Colon (tissue), 2 donors: ENCODE measurements at regions not wholly inside any gene's neighbourhood (a gene's known extent, or its start where the extent isn't known, plus 50 kb on each side); places are given as distances from the start of the nearest gene placed in this dataset.

Source experiments
- FAIRE-seq: peaks from 2 replicates; lab custom pipeline; 2012; peaks lifted over from hg19 to GRCh38; lab: Jason Lieb, UNC
- donor health status: control.
- donor health status: control.

GRCh38 chr16:9188721-9189120 lies 97.3 kb downstream of the HAPSTR1 start:
- no peak for FAIRE-seq

DNA sequence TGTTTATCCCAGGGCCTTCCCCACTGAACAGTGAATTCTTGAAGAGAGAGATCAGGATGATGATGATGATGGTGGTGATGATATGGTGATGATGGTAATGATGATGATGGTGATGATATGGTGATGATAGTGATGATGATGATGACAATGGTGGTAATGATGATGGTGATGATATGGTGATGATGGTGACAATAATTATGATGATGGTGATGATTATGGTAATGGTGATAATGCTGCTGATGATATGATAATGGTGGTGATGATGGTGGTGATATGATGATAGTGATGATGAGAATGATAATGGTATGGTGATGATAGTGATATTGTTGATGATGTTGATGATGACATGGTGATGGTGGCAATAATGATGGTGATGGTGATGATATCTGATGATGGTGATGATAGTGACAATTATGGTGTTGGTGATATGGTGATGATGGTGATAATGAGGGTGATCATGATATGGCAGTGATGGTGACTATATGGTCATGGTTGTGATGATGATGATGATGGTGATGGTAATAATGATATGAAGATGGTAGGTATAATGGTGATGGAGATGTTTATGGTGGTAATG lies 99.9 kb downstream of the HAPSTR1 start:
- no peak for FAIRE-seq

- FAIRE-seq = no peak
These were observed 101.3 kb downstream of the HAPSTR1 start for GRCh38 chr16:9192746-9193145.

- no peak for FAIRE-seq
These were observed 103.8 kb downstream of the HAPSTR1 start for GRCh38 chr16:9195287-9195686.

- no peak for FAIRE-seq
These were observed 106.7 kb downstream of the HAPSTR1 start for GRCh38 chr16:9197957-9198661.

- no peak for FAIRE-seq
These were observed 107.9 kb downstream of the HAPSTR1 start for GRCh38 chr16:9199311-9199710.

DNA sequence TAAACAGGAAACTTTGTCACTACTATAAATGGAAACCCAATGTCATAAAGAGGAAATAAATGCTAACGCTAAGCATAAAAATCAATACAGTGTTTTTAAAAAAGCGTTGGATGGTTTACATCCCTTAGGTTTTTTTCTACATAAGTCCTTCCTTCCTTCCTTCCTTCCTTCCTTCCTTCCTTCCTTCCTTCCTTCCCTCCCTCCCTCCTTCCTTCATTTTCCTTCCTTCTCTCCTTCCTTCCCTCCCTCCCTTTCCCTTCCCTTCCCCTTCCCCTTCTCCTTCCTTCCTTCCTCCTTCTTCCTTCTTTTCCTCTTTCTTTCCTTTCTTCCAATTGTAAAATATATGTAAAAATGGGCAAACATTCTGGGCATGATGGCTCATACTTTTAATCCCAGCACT lies 108.3 kb downstream of the HAPSTR1 start:
- FAIRE-seq = no peak

DNA sequence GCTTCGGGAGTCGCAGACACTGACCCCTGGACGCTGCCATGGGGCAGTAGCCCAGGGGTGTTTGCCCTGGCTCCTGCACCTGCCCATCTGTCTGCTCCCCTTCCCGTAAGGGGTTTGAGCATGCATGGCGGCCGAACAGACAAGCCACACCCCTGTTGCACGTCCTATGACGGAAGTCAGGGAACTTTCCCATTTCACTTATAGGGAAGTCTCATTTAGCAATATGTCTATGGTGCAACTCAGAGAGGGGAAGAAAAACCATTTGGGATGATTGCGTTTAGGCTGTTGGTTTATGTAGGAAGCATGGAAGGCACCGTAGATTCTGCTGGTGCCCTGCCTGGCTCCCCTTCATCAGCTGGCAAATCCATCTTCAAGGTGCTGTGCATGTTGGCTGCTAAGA lies 112.5 kb downstream of the HAPSTR1 start:
- no peak for FAIRE-seq

- FAIRE-seq = no peak
These were observed 114.2 kb downstream of the HAPSTR1 start for GRCh38 chr16:9205661-9206060.

GRCh38 chr16:9206156-9206555 lies 114.7 kb downstream of the HAPSTR1 start:
- no peak for FAIRE-seq

- FAIRE-seq = no peak
These were observed 121.2 kb downstream of the HAPSTR1 start for GRCh38 chr16:9212621-9213020.

DNA sequence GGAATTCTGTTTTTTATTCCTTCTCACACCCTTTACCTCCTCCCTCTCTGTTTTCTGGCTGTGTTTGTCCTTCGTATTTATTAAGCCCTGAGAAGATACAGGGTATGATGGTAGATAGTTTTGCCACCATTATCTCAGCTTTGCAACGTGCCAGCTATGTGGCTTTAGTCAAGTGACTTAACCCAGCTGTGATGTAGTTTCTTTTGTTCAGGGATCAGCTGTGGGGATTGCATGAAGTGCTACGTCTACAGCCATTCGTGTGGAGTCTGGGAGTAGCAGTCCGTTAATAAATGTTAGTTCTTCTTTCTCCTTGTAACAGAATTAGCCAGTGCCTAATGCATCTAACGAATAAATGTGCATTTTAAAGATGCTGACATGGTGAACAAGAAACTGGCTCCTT lies 128.4 kb downstream of the HAPSTR1 start:
- FAIRE-seq = no peak

DNA sequence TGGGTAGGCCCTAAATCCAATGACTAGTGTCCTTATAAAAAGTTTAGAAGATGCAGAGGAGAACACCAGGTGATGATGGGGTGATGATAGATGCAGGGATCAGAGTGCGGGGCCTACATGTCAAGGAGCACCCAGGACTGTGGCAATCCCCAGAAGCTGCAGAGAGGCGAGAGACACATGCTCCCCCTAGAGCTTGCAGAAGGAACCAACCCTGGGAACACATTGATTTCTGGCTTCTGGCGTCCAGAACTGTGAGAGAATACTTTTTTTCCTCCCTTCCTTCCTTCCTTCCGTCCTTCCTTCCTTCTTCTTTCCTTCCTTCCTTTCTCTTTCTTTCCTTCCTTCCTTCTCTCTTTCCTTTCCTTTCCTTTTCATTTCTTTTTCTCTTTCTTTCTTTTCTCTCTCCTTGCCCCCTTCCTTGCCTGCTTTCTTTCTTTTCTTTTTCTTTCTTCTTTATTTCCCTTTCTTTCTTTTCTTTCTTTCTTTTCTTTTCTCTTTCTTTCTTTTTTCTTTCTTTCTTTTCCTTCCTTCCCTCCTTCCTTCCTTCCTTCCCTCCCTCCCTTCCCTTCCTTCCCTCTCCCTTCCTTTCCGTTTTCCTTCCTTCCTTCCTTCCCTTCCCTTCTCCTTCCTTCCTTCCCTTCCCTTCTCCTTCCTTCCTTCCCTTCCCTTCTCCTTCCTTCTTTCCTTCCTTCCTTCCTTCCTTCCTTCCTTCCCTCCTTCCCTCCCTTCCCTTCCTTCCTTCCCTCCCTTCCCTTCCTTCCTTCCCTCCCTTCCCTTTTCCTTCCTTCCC lies 134.3 kb downstream of the HAPSTR1 start:
- no peak for FAIRE-seq

DNA sequence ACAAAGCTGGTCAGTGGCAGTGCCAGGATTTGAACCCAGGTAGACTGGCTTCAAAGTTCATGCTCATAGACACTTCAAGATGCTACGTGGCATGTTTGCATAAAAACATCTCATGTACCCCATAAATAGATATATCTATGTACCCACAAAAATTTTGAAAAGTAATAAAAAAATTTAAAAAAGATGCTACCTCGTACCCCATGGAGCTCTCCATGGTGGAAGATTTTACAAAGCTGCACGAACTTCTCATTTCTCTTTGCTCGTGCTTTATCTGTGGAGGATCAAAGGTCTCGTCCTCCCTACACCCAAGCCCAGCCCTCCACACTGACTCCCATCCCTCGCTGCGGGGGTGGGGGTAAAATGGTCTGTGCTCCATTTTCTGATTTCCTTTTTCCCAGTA lies 135.5 kb downstream of the HAPSTR1 start:
- no peak for FAIRE-seq

DNA sequence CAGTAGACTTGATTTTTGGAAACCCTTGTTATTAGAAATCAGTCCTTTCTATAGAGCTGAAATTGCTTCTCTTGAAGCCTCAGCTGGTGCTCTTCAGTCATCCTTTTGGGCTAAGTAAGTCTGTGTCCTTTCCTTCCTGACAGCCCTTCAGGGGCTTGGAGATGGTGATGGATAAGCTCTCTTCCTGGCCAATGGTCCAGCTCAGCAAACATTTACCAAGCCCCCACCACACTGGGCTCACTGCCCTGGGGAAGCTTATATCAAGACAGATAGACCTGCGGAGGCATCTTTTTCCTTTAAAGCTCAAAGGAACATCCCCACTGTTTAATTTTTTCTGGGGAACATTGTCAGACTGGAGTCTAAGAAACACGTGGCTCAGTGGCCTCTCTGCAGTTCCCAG lies 139.6 kb downstream of the HAPSTR1 start:
- no peak for FAIRE-seq

DNA sequence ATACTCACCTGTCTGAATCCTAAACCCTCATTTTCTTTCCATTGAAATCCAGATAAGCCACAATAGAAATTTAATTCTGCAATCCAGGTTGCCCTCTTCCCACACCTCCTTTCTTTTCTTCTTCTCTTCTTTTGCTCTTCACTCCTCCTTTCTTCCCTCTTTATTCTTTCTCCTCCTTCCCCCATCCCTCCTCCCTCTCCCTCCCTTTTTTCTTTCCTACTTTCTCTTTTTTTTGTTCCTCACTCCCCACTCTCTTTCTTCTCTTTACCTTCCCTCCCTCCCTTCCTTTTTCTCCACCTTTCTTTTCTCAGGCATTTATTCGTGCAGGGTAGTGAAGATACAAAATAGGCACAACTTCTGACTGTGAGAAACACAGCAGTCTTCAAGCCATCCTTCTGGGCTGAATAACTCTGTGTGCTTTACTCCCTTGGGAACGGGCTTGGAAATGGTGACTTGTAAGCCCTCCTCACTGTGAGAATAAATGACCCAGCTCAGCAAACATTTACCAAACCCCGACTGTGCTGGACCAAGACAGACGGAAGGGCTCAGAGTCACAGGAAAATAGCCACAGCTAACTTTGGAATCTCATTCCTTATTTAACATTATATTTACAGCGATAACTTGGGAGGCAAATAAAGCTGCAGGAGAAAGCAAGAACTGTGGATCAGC lies 140.8 kb downstream of the HAPSTR1 start:
- FAIRE-seq = no peak

DNA sequence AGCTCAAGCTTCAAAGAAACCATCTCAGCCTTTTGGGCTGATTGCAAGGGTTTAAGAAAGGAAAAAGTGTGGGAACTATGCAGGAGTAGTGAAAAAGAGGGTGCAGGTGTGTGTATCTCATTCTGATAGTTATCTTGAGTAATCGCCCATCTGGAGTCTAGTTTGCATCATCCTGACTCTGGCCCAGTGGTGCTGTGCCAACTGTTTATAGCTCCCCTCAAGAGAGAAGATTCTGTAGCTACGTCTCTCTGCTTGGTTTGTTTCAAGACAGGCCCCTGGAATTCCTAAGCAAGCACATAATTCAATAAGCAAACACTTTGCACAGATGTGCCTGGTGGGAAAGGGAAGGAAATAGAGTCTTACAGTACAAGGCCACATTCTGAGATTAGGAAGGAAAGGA lies 144.4 kb downstream of the HAPSTR1 start:
- no peak for FAIRE-seq

DNA sequence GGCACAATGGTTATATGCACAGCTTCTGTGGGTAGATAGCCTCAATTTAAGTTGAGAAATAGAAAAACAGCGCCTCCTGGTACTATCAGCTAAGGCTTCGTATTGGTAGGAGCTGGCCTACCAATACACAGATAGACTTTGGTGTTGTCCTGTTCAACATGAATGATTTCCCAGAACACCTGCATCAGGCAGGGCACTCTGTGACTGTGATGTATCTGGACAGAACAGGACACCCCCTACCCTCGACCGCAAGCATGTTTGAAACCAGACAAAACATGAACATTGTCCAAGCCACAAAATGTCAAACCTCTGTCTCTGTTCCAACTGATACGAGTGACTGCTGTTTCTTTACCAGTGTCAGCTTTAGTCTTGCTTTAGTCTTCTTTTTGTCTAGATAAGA lies 144.9 kb downstream of the HAPSTR1 start:
- no peak for FAIRE-seq

GRCh38 chr16:9238346-9238745 lies 146.9 kb downstream of the HAPSTR1 start:
- no peak for FAIRE-seq

DNA sequence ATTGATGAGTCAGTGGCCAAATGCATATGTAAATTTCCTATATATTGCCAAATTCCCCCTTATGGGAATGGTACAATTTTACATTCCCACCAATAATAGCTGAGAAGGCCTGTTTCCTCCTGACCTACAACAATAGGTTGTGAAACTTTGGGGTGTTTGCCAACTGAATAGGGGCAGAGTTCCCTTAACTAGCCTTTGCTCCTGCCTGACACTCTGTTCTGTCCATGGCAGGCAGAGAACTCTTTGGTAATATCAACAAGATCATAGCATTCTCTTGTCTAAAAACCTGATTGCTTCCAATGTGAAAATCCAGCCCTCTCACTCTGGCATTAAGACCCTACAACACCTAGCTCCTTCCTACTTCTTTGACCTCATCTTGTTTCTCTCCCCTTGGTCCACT lies 149.7 kb downstream of the HAPSTR1 start:
- FAIRE-seq = no peak

GRCh38 chr16:9248162-9248561 lies 156.7 kb downstream of the HAPSTR1 start:
- no peak for FAIRE-seq

DNA sequence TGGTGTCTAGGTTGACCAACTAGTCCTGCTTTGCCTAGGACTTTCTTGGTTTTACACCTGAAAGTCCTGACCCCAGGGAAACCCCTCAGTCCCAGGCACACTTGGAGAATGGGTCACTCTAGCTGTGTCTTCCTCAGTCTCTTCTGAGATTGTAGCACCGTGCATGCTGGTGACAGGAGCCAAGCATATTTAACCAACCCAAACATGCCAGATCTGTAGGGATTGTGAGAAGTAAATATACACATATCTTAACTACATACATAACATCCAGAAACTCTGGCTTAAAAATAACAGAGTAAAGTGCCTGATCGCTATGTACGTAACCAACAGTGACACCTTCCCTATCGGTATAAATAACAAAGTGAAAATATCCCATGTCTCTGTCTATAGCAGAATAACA lies 158.1 kb downstream of the HAPSTR1 start:
- FAIRE-seq = no peak

- no peak for FAIRE-seq
These were observed 159.6 kb downstream of the HAPSTR1 start for GRCh38 chr16:9251026-9251425.
